HFFc6 (cell line): ENCODE measurements at regions not wholly inside any gene's neighbourhood (a gene's known extent, or its start where the extent isn't known, plus 50 kb on each side); places are given as distances from the start of the nearest gene placed in this dataset.

ENCODE experiments used
- DNase-seq: peaks from one replicate; pipeline ENCODE4 v3.0.0-alpha.2; 2018
- H3K27ac Mint-ChIP-seq: 2 replicates; pipeline ENCODE4 v1.8.0; 2020; ENCODE audit warnings: mild to moderate bottlenecking, mixed read lengths
- H3K27me3 Mint-ChIP-seq: 2 replicates; pipeline ENCODE4 v1.8.0; 2021; ENCODE audit warnings: mild to moderate bottlenecking, moderate library complexity, mixed read lengths; ENCODE audit not compliant: insufficient read depth
- H3K36me3 Mint-ChIP-seq: 2 replicates; pipeline ENCODE4 v1.8.0; 2021; ENCODE audit warnings: low read depth, mixed read lengths
- H3K4me1 Mint-ChIP-seq: 2 replicates; pipeline ENCODE4 v1.8.0; 2020; ENCODE audit warnings: low read depth, mixed read lengths
- H3K4me3 Mint-ChIP-seq: 2 replicates; pipeline ENCODE4 v1.8.0; 2020; ENCODE audit warnings: mild to moderate bottlenecking, moderate library complexity, mixed read lengths
- H3K9me3 Mint-ChIP-seq: 2 replicates; pipeline ENCODE4 v1.8.0; 2020; ENCODE audit warnings: mild to moderate bottlenecking, mixed read lengths
- TF ChIP-seq, protein P1 (sequence below): fragments of 200-600 bp; sonication (generic); IDR thresholded peaks from 2 replicates; pipeline ENCODE4 v1.5.0; 2021; ENCODE audit warnings: antibody characterized with exemption, mild to moderate bottlenecking

DNA sequence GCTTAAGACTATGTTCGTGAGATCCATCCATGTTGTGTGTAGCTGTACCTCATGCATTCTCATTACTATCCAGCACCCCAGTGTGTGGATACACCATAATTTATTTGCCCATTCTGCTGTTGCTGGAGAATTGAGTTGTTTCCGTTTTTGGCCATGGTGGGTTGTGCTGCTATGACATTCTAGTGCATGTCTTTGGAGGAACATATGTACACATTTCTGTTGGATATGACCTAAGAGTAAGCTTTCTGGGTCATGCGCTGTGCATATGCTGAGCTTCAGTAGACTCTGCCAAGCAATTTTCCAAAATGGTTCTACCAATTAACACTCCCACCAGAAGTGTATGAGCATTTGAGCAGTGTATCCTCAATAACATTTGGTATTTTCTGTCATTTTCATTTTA, 316.6 kb downstream of the MIAT start:
- Mint-ChIP-seq H3K27ac (no peak overlapping the region), H3K9me3 (no peaks in the 10 kb centered on the region), H3K36me3 (no peaks in the 10 kb centered on the region), H3K4me1 (no peaks in the 10 kb centered on the region), H3K27me3 (peaks cover 7% of the 10 kb centered on the region), H3K4me3 (no peak overlapping the region)
- no peak for DNase-seq
- TF ChIP-seq, protein P1, sequence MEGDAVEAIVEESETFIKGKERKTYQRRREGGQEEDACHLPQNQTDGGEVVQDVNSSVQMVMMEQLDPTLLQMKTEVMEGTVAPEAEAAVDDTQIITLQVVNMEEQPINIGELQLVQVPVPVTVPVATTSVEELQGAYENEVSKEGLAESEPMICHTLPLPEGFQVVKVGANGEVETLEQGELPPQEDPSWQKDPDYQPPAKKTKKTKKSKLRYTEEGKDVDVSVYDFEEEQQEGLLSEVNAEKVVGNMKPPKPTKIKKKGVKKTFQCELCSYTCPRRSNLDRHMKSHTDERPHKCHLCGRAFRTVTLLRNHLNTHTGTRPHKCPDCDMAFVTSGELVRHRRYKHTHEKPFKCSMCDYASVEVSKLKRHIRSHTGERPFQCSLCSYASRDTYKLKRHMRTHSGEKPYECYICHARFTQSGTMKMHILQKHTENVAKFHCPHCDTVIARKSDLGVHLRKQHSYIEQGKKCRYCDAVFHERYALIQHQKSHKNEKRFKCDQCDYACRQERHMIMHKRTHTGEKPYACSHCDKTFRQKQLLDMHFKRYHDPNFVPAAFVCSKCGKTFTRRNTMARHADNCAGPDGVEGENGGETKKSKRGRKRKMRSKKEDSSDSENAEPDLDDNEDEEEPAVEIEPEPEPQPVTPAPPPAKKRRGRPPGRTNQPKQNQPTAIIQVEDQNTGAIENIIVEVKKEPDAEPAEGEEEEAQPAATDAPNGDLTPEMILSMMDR: no peak

- TF ChIP-seq, protein P1: no peak
- H3K27me3 Mint-ChIP-seq: peaks cover 8% of the 10 kb centered on the region
- no peaks in the 10 kb centered on the region for H3K36me3 Mint-ChIP-seq
Measured at GRCh38 chr22:26974914-26975803, 317.8 kb downstream of the MIAT start.

DNA sequence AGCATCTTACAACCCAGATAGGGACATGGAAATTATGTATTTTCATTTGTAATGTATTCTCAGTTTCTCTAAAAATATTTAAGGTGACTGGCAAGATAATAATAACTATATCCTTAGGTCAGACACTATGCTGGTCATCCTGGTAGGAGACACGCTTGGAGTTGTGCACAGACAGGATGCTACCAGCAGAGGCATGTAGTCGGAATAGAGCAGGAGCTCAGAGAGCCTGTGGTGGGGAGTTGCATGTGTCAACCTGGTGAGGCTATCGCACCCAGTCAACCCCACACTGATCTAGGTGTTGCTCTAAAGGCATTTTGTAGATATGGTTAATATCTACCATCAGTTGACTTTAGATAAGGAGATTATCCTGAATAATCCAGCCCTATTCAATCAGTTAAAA, 318.5 kb downstream of the MIAT start:
- Mint-ChIP-seq H3K36me3 (no peaks in the 10 kb centered on the region), H3K27ac (no peak overlapping the region), H3K4me1 (no peaks in the 10 kb centered on the region), H3K4me3 (no peak overlapping the region), H3K27me3 (peaks cover 7% of the 10 kb centered on the region; the same call in 1 of the 2 replicates), H3K9me3 (no peaks in the 10 kb centered on the region)
- TF ChIP-seq, protein P1: no peak
- DNase-seq: no peak

More at GRCh38 chr22:26974914-26975803, 317.8 kb downstream of the MIAT start:
- Mint-ChIP-seq H3K4me1 (no peaks in the 10 kb centered on the region), H3K9me3 (no peaks in the 10 kb centered on the region), H3K4me3 (no peak overlapping the region), H3K27ac (no peak overlapping the region)
- DNase-seq: no peak

DNA sequence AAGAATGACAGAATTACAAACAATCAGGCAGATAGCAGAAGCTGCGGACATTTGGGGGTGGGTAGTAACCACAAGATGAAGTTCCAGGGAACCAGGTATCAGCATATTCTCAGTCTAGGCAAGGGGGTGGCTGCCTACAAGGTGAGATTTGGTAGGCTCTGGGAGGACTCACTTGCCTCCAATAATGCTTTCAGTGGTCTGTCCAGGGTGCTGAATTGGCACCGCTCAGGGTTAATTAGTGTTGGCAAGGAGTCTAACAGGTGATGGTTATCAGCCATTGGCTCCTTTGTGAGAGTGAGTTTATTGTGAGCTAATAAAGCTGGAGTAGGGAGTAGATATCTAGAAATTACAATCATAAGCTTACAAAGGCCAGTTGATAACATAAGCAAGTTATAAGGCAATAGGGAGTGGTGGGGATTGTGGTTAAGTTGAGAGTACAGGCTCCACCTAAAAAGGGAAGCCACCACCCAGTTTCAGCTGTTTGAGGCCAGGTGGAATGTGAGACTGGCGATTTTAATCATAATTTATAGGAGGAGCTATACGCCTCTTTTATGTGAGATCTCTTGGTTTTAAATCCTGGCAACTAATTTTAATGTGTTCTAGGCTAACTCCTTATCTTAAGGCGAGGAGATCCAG, 320.5 kb downstream of the MIAT start:
- H3K9me3 Mint-ChIP-seq: no peaks in the 10 kb centered on the region
- H3K4me3 Mint-ChIP-seq: no peak overlapping the region
- no peaks in the 10 kb centered on the region for H3K4me1 Mint-ChIP-seq
- TF ChIP-seq, protein P1: no peak
- no peaks in the 10 kb centered on the region for H3K36me3 Mint-ChIP-seq
- H3K27ac Mint-ChIP-seq: no peak overlapping the region
- no peak for DNase-seq
- H3K27me3 Mint-ChIP-seq: peaks cover 7% of the 10 kb centered on the region; the same call in 1 of the 2 replicates

- H3K36me3 Mint-ChIP-seq: no peaks in the 10 kb centered on the region
- peaks cover 17% of the 10 kb centered on the region for H3K27me3 Mint-ChIP-seq
- TF ChIP-seq, protein P1: no peak
- no peak overlapping the region for H3K27ac Mint-ChIP-seq
- H3K4me3 Mint-ChIP-seq: no peak overlapping the region
- H3K4me1 Mint-ChIP-seq: no peaks in the 10 kb centered on the region
- no peak for DNase-seq
- H3K9me3 Mint-ChIP-seq: no peaks in the 10 kb centered on the region
Measured at GRCh38 chr22:26979294-26979693, 321.9 kb downstream of the MIAT start.
